HCT116 (cell line): ENCODE measurements at regions not wholly inside any gene's neighbourhood (a gene's known extent, or its start where the extent isn't known, plus 50 kb on each side); places are given as distances from the start of the nearest gene placed in this dataset.

ENCODE experiments used
- ATAC-seq: fragments of 200-7000 bp; cut with Tn5 transposase; 2 replicates; pipeline ENCODE4 v1.9.1; 2020; ENCODE audit warnings: mild to moderate bottlenecking, moderate library complexity
- BruUV-seq: library from RNA; stranded (reverse); fragments of 400-500 nt; replicated peaks from 2 replicates; lab custom pipeline; 2021; lab: Mats Ljungman, UMichigan
- CTCF ChIA-PET: fragments of 300-600 bp; sonication (Branson Sonifier 250); formaldehyde crosslinking; loops from one replicate; lab custom pipeline; 2021; ENCODE audit warnings: antibody characterized with exemption; lab: Charles Lee
- POLR2A ChIA-PET: fragments of 300-600, 350-600 bp; sonication (Branson Sonifier 250); formaldehyde crosslinking; loops from one replicate; lab custom pipeline; 2021; ENCODE audit warnings: antibody characterized with exemption; lab: Charles Lee
- RAD21 ChIA-PET, 2 experiments: fragments of 300-600 bp; sonication (Branson Sonifier 250); formaldehyde crosslinking; loops; one replicate each; lab custom pipeline; 2023; ENCODE audit warnings: low total read pairs in 2 of 2; ENCODE audit not compliant: uncharacterized antibody in 2 of 2, unreplicated experiment in 2 of 2, low non-redundant PET in 1 of 2; lab: Charles Lee
- DNase-seq: peaks from one replicate; pipeline ENCODE4 v3.0.0-alpha.2; 2010; ENCODE audit warnings: low read depth, low spot score
- H2AFZ ChIP-seq: fragments of 200-600 bp; shearing (Covaris generic), sonication (generic); 2 replicates; pipeline ENCODE4 v1.6.1; 2017; ENCODE audit warnings: low read depth, mixed run types, mixed read lengths, antibody characterized with exemption, low read length; ENCODE audit not compliant: poor library complexity, severe bottlenecking
- H3K27ac ChIP-seq: 2 replicates; pipeline ENCODE4 v1.5.1; 2012; ENCODE audit warnings: low read depth, low read length
- H3K27me3 ChIP-seq: fragments of 200-600 bp; sonication (generic); 2 replicates; pipeline ENCODE4 v1.6.1; 2016; ENCODE audit warnings: mixed run types, low read length, mixed read lengths; ENCODE audit not compliant: insufficient read depth
- H3K36me3 ChIP-seq, 2 experiments: fragments of 200-500 bp in 1 of 2; fragments of 200-600 bp in 1 of 2; sonication (Bioruptor generic) in 1 of 2; sonication (generic) in 1 of 2; 2 replicates each; pipeline versions ENCODE4 v1.5.1 to v1.6.1; 2014 to 2016; ENCODE audit warnings: low read length in 2 of 2, inconsistent platforms in 1 of 2, mixed read lengths in 1 of 2, mixed run types in 1 of 2; ENCODE audit not compliant: insufficient read depth in 2 of 2, control insufficient read depth in 1 of 2
- H3K4me1 ChIP-seq, 2 experiments: fragments of 200-600 bp in 1 of 2; sonication (generic) in 1 of 2; 2 replicates each; pipeline versions ENCODE4 v1.5.1 to v1.6.1; 2012 to 2017; ENCODE audit warnings: low read length in 2 of 2, inconsistent platforms in 1 of 2, mild to moderate bottlenecking in 1 of 2, mixed read lengths in 1 of 2, mixed run types in 1 of 2, moderate library complexity in 1 of 2; ENCODE audit not compliant: insufficient read depth in 2 of 2, control insufficient read depth in 1 of 2
- H3K4me2 ChIP-seq: fragments of 200-600 bp; sonication (generic); 2 replicates; pipeline ENCODE4 v1.6.1; 2017; ENCODE audit warnings: mixed run types, low read length, mixed read lengths
- H3K4me3 ChIP-seq, 2 experiments: fragments of 200-600 bp in 1 of 2; sonication (generic) in 1 of 2; replicated peaks in 1 of 2; 2 replicates each; pipeline ENCODE4 v1.5.1; 2011 to 2016; ENCODE audit warnings: low read length in 2 of 2, control low read depth in 1 of 2, low read depth in 1 of 2, mild to moderate bottlenecking in 1 of 2, mixed read lengths in 1 of 2, mixed run types in 1 of 2
- H3K79me2 ChIP-seq: fragments of 200-600 bp; sonication (generic); 2 replicates; pipeline ENCODE4 v1.6.1; 2017; ENCODE audit warnings: mild to moderate bottlenecking, mixed run types, low read length, moderate library complexity, mixed read lengths; ENCODE audit not compliant: insufficient read depth
- H3K9ac ChIP-seq: fragments of 200-600 bp; sonication (generic); 2 replicates; pipeline ENCODE4 v1.6.1; 2016; ENCODE audit warnings: low read length, mixed read lengths
- H3K9me2 ChIP-seq: fragments of 200-600 bp; sonication (generic), shearing (Covaris generic); 2 replicates; pipeline ENCODE4 v1.6.1; 2017; ENCODE audit warnings: mixed run types, mild to moderate bottlenecking, moderate library complexity; ENCODE audit not compliant: insufficient read depth
- H3K9me3 ChIP-seq, 2 experiments: fragments of 200-500 bp in 1 of 2; fragments of 200-600 bp in 1 of 2; sonication (Bioruptor generic) in 1 of 2; sonication (generic) in 1 of 2; 2 replicates each; pipeline ENCODE4 v1.6.1; 2014 to 2017; ENCODE audit warnings: low read length in 2 of 2, mixed read lengths in 2 of 2, inconsistent platforms in 1 of 2, low read depth in 1 of 2, mild to moderate bottlenecking in 1 of 2, mixed run types in 1 of 2, moderate library complexity in 1 of 2; ENCODE audit not compliant: control insufficient read depth in 1 of 2, insufficient read depth in 1 of 2
- H4K20me1 ChIP-seq: fragments of 200-600 bp; sonication (generic), shearing (Covaris generic); 2 replicates; pipeline ENCODE4 v1.6.1; 2017; ENCODE audit warnings: mixed run types, mild to moderate bottlenecking, moderate library complexity; ENCODE audit not compliant: insufficient read depth
- CBX3 ChIP-seq: IDR thresholded peaks from 2 replicates; pipeline ENCODE4 v1.6.1; 2012; ENCODE audit warnings: low read depth
- EGR1 ChIP-seq: IDR thresholded peaks from 2 replicates; pipeline ENCODE4 v1.6.1; 2012; ENCODE audit warnings: low read depth
- EZH2 ChIP-seq: fragments of 200-600 bp; sonication (generic); IDR thresholded peaks from 2 replicates; pipeline ENCODE4 v1.6.1; 2017; ENCODE audit warnings: antibody characterized with exemption, mixed run types
- EZH2phosphoT487 ChIP-seq: fragments of 200-600 bp; IDR thresholded peaks from 2 replicates; pipeline ENCODE4 v1.6.1; 2018; ENCODE audit warnings: antibody characterized with exemption, borderline replicate concordance
- FOSL1 ChIP-seq: IDR thresholded peaks from 2 replicates; pipeline ENCODE4 v1.6.1; 2012; ENCODE audit warnings: low read depth
- RAD21 ChIP-seq: IDR thresholded peaks from 2 replicates; pipeline ENCODE4 v1.6.1; 2012; ENCODE audit warnings: low read depth, mild to moderate bottlenecking
- SIN3A ChIP-seq: IDR thresholded peaks from 2 replicates; pipeline ENCODE4 v1.6.1; 2012; ENCODE audit warnings: low read depth
- SRF ChIP-seq: IDR thresholded peaks from 2 replicates; pipeline ENCODE4 v1.6.1; 2012; ENCODE audit warnings: low read depth
- ZFX ChIP-seq: fragments of 450-650 bp; IDR thresholded peaks from 2 replicates; pipeline ENCODE4 v1.6.1; 2017
- intact Hi-C: fragments of 100-400 bp; cut with micrococcal nuclease; formaldehyde crosslinking; loops from 2 replicates; pipeline ENCODE4 v1.10.0; 2022
- TF ChIP-seq, protein P1 (sequence below): IDR thresholded peaks from 2 replicates; pipeline ENCODE4 v1.6.1; 2012
- TF ChIP-seq, protein P2 (sequence below): IDR thresholded peaks from 2 replicates; pipeline ENCODE4 v1.6.1; 2011; ENCODE audit warnings: mild to moderate bottlenecking, low read length, moderate library complexity; ENCODE audit not compliant: insufficient replicate concordance; ENCODE audit errors: extremely low read depth

DNA sequence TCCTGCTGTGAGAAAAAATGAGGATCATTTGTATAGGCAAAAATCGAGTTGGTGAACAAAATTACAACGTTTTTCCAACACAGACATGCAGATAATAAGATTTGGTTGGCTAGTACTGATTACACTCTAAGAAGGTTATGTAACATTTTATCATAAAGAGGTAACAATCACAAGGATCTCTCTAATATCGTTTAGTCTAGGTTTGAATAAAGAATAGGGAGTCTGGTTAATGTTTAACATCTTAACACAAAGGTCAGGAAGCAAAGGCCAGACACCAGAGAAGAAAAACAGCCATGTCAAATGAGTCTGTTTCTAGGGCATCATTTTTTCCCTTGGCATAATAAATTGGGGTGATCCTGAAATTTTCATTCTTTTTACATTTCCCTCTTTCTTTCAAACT is 207.4 kb upstream of the CHRM3 start:
- no TSS peak for BruUV-seq
- CTCF ChIA-PET: no interaction called here
- DNase-seq: no peak

DNA sequence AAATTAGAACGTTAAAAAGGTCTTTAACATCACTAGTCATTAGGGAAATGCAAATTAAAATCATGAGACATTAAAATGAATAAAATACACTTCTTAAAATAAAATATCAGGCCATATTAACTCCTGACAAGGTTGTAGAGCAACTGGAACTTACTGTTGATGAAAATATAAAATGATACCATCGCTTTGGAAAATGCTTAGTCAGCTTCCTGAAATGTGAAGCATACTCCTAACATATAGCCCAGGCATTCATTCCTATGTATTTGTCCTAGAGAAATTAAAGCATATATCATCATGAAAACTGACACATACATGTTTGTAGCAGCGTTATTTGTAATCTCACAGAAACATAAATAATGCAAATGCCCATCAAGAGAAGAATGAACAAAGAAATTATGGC is 211.5 kb upstream of the CHRM3 start:
- Histone ChIP-seq H3K27ac (no peak overlapping the region), H3K9me2 (no peaks in the 10 kb centered on the region), H3K4me1 (no peaks in the 10 kb centered on the region), H3K27me3 (no peaks in the 10 kb centered on the region), H3K79me2 (no peaks in the 10 kb centered on the region), H3K9ac (no peak overlapping the region), H3K9me3 (peaks cover 4 to 11% of the 10 kb centered on the region in 2 experiments; a peak in 2 of 4 replicates), H3K4me2 (no peak overlapping the region), H3K36me3 (no peaks in the 10 kb centered on the region), H4K20me1 (no peaks in the 10 kb centered on the region), H2AFZ (no peak overlapping the region), H3K4me3 (no peak overlapping the region)
- no TSS peak for BruUV-seq
- no peak for TF ChIP-seq CBX3
- TF ChIP-seq SRF: no peak
- no peak for DNase-seq
- ChIA-PET RAD21 (no interaction called here), POLR2A (no interaction called here), CTCF (no interaction called here)
- intact Hi-C loops: no loop called here
- no peak for ATAC-seq

More for the DNA sequence above, 207.4 kb upstream of the CHRM3 start:
- no peaks in the 10 kb centered on the region for H3K79me2 ChIP-seq
- H3K9ac ChIP-seq: no peak overlapping the region
- no peaks in the 10 kb centered on the region for H4K20me1 ChIP-seq
- ATAC-seq: no peak
- no peaks in the 10 kb centered on the region for H3K4me1 ChIP-seq
- peaks cover 8 to 9% of the 10 kb centered on the region in 2 experiments; a peak in 2 of 4 replicates for H3K9me3 ChIP-seq
- H3K4me2 ChIP-seq: no peak overlapping the region
- ChIA-PET RAD21 (no interaction called here), POLR2A (no interaction called here)
- TF ChIP-seq FOSL1 (no peak), SIN3A (no peak), EGR1 (no peak), ZFX (no peak), EZH2 (no peak), RAD21 (no peak), EZH2phosphoT487 (no peak)
- TF ChIP-seq, protein P1, sequence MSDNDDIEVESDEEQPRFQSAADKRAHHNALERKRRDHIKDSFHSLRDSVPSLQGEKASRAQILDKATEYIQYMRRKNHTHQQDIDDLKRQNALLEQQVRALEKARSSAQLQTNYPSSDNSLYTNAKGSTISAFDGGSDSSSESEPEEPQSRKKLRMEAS: no peak
- TF ChIP-seq, protein P2, sequence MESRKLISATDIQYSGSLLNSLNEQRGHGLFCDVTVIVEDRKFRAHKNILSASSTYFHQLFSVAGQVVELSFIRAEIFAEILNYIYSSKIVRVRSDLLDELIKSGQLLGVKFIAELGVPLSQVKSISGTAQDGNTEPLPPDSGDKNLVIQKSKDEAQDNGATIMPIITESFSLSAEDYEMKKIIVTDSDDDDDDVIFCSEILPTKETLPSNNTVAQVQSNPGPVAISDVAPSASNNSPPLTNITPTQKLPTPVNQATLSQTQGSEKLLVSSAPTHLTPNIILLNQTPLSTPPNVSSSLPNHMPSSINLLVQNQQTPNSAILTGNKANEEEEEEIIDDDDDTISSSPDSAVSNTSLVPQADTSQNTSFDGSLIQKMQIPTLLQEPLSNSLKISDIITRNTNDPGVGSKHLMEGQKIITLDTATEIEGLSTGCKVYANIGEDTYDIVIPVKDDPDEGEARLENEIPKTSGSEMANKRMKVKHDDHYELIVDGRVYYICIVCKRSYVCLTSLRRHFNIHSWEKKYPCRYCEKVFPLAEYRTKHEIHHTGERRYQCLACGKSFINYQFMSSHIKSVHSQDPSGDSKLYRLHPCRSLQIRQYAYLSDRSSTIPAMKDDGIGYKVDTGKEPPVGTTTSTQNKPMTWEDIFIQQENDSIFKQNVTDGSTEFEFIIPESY: no peak
- intact Hi-C loops: no loop called here
- H3K4me3 ChIP-seq: no peak overlapping the region
- H3K9me2 ChIP-seq: no peaks in the 10 kb centered on the region
- H3K36me3 ChIP-seq: no peaks in the 10 kb centered on the region
- no peak overlapping the region for H3K27ac ChIP-seq
- H2AFZ ChIP-seq: no peak overlapping the region
- no peaks in the 10 kb centered on the region for H3K27me3 ChIP-seq
